Heart left ventricle (tissue), 13 donors: ENCODE measurements at regions not wholly inside any gene's neighbourhood (a gene's known extent, or its start where the extent isn't known, plus 50 kb on each side); places are given as distances from the start of the nearest gene placed in this dataset.

Source experiments
- POLR2A ChIP-seq, 2 donors: fragments of 450-650 bp; IDR thresholded peaks; one replicate each; pipeline ENCODE4 v1.6.1; 2017; ENCODE audit warnings: antibody characterized with exemption in 2 of 2, mild to moderate bottlenecking in 2 of 2, moderate library complexity in 2 of 2
- TF ChIP-seq, protein P1 (sequence below), 12 donors: fragments of 200-600 bp; sonication (generic) in 4 of 12; IDR thresholded peaks; one replicate each; pipeline versions ENCODE4 v1.5.0 to v1.8.0; 2018 to 2022; ENCODE audit warnings: antibody characterized with exemption in 12 of 12, mild to moderate bottlenecking in 5 of 12
- donor health status: ischemic (EF 13 %, LVEDD 7.1; RV severe dilation, severe dysfunction).
- donor health status: DM: no; HTN: yes; CAD: no.
- donor health status: DM: no; HTN: no; CAD: no.
- donor health status: ischemic (EF 25% LVEDD 6.9; RV normal size, moderate dysfunction).
- donor health status: ischemic (EF 25% LVEDD 5.7; RV mildly dilated, moderate dysfunction).
- donor health status: ischemic (EF 35%, LVEDD 5.7; RV mildly dilated, moderate dysfunction).
- donor health status: nonischemic (EF 11% LVEDD 7.7; RV severe dilation, severe dysfunction).
- donor health status: DM: yes; HTN: yes; CAD: no.
- donor health status: PGD.
- donor health status: ischemic (EF 29% LVEDD 5.4; RV normal size, mild dysfunction).
- donor health status: nonischemic (EF 23%, LVEDD 6.1; RV moderate dilation, normal function).

GRCh38 chr7:156082048-156083040, 270.1 kb upstream of the SHH start:
- TF ChIP-seq, protein P1, sequence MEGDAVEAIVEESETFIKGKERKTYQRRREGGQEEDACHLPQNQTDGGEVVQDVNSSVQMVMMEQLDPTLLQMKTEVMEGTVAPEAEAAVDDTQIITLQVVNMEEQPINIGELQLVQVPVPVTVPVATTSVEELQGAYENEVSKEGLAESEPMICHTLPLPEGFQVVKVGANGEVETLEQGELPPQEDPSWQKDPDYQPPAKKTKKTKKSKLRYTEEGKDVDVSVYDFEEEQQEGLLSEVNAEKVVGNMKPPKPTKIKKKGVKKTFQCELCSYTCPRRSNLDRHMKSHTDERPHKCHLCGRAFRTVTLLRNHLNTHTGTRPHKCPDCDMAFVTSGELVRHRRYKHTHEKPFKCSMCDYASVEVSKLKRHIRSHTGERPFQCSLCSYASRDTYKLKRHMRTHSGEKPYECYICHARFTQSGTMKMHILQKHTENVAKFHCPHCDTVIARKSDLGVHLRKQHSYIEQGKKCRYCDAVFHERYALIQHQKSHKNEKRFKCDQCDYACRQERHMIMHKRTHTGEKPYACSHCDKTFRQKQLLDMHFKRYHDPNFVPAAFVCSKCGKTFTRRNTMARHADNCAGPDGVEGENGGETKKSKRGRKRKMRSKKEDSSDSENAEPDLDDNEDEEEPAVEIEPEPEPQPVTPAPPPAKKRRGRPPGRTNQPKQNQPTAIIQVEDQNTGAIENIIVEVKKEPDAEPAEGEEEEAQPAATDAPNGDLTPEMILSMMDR (IDR thresholded peaks at IDR 0.05) = no peak
- no peak for TF ChIP-seq POLR2A (IDR thresholded peaks at IDR 0.05)
